Endothelial cell of umbilical vein (primary cell): ENCODE measurements at regions not wholly inside any gene's neighbourhood (a gene's known extent, or its start where the extent isn't known, plus 50 kb on each side); places are given as distances from the start of the nearest gene placed in this dataset.

Experiments
- BruUV-seq: library from RNA; stranded (reverse); fragments of 400-500 nt; replicated peaks from 2 replicates; lab custom pipeline; 2021; lab: Mats Ljungman, UMichigan
- CTCF ChIA-PET: fragments of 300-600, 350-600 bp; sonication (Branson Sonifier 250); formaldehyde crosslinking; loops from one replicate; lab custom pipeline; 2021; ENCODE audit warnings: antibody characterized with exemption, inconsistent platforms; lab: Charles Lee
- POLR2A ChIA-PET: fragments of 300-600, 350-600 bp; sonication (Branson Sonifier 250); formaldehyde crosslinking; loops from one replicate; lab custom pipeline; 2021; ENCODE audit warnings: antibody characterized with exemption, inconsistent platforms; lab: Charles Lee
- DNase-seq: peaks from one replicate; pipeline ENCODE4 v3.0.0-alpha.2; 2011; ENCODE audit warnings: low read depth, low spot score
- FAIRE-seq: peaks from 2 replicates; lab custom pipeline; 2011; peaks lifted over from hg19 to GRCh38; lab: Jason Lieb, UNC
- H2AFZ ChIP-seq: 2 replicates; pipeline ENCODE4 v1.6.0; 2012; ENCODE audit warnings: low read depth, low read length, control low read depth, inconsistent platforms
- H3K27ac ChIP-seq: 2 replicates; pipeline ENCODE4 v1.5.1; 2011; ENCODE audit warnings: low read depth, mild to moderate bottlenecking, control low read depth, low read length, moderate library complexity; ENCODE audit not compliant: insufficient read depth
- H3K27me3 ChIP-seq, 2 experiments: 2 replicates each; pipeline versions ENCODE4 v1.6.0 to v1.6.1; 2011; ENCODE audit warnings: low read length in 2 of 2, mixed read lengths in 1 of 2; ENCODE audit not compliant: control insufficient read depth in 2 of 2, insufficient read depth in 2 of 2
- H3K36me3 ChIP-seq, 2 experiments: 2 replicates in 1 of 2; 3 replicates in 1 of 2; pipeline ENCODE4 v1.5.1; 2011; ENCODE audit warnings: low read length in 2 of 2, mild to moderate bottlenecking in 1 of 2, moderate library complexity in 1 of 2; ENCODE audit not compliant: control insufficient read depth in 2 of 2, insufficient read depth in 2 of 2; ENCODE audit errors: extremely low read depth in 1 of 2
- H3K4me1 ChIP-seq: 3 replicates; pipeline ENCODE4 v1.5.1; 2011; ENCODE audit warnings: mild to moderate bottlenecking, low read length; ENCODE audit not compliant: control insufficient read depth, insufficient read depth; ENCODE audit errors: extremely low read depth
- H3K4me2 ChIP-seq: 2 replicates; pipeline ENCODE4 v1.6.1; 2011; ENCODE audit warnings: low read length, control low read depth, mixed read lengths; ENCODE audit not compliant: insufficient read depth
- H3K4me3 ChIP-seq, 3 experiments: fragments of 200-600 bp in 1 of 3; sonication (generic), shearing (Covaris generic) in 1 of 3; replicated peaks in 1 of 3; 2 replicates each; pipeline ENCODE4 v1.5.1; 2011 to 2016; ENCODE audit warnings: control low read depth in 3 of 3, low read length in 3 of 3, mild to moderate bottlenecking in 2 of 3, inconsistent platforms in 1 of 3, low read depth in 1 of 3, moderate library complexity in 1 of 3; ENCODE audit not compliant: insufficient read depth in 1 of 3
- H3K79me2 ChIP-seq: 2 replicates; pipeline ENCODE4 v1.6.0; 2012; ENCODE audit warnings: low read length, inconsistent platforms; ENCODE audit not compliant: control insufficient read depth, insufficient read depth
- H3K9ac ChIP-seq: replicated peaks from 2 replicates; pipeline ENCODE3; 2011; ENCODE audit warnings: low read length, control low read depth; ENCODE audit not compliant: insufficient read depth; ENCODE audit errors: extremely low read depth
- H3K9me1 ChIP-seq: replicated peaks from 3 replicates; pipeline ENCODE4 v1.6.0; 2011; ENCODE audit warnings: mild to moderate bottlenecking, low read length; ENCODE audit not compliant: control insufficient read depth, insufficient read depth; ENCODE audit errors: extremely low read depth
- H3K9me3 ChIP-seq: replicated peaks from 2 replicates; pipeline ENCODE4 v1.5.1; 2012; ENCODE audit warnings: low read length, inconsistent platforms; ENCODE audit not compliant: control insufficient read depth, insufficient read depth
- H4K20me1 ChIP-seq: replicated peaks from 2 replicates; pipeline ENCODE3; 2011; ENCODE audit warnings: mild to moderate bottlenecking, low read length; ENCODE audit not compliant: control insufficient read depth, insufficient read depth; ENCODE audit errors: extremely low read depth
- EZH2 ChIP-seq: IDR thresholded peaks from 2 replicates; pipeline ENCODE4 v1.6.1; 2012; ENCODE audit warnings: borderline replicate concordance, low read depth, mild to moderate bottlenecking, moderate library complexity, low read length, inconsistent platforms; ENCODE audit not compliant: severe bottlenecking
- FOS ChIP-seq: IDR thresholded peaks from 2 replicates; pipeline ENCODE4 v1.6.1; 2011; ENCODE audit warnings: mild to moderate bottlenecking, low read length, moderate library complexity, borderline replicate concordance; ENCODE audit not compliant: insufficient read depth
- GATA2 ChIP-seq: IDR thresholded peaks from 2 replicates; pipeline ENCODE4 v1.7.0; 2011; ENCODE audit warnings: low read depth, mild to moderate bottlenecking, moderate library complexity, mixed read lengths, low read length; ENCODE audit not compliant: insufficient read length, insufficient read depth
- JUN ChIP-seq: IDR thresholded peaks from 2 replicates; pipeline ENCODE4 v1.6.1; 2011; ENCODE audit warnings: borderline replicate concordance, low read depth; ENCODE audit not compliant: insufficient read length, insufficient read depth
- MYC ChIP-seq: IDR thresholded peaks from one replicate; pipeline ENCODE4 v1.6.1; 2011; ENCODE audit warnings: mild to moderate bottlenecking, low read depth, low read length
- POLR2A ChIP-seq: IDR thresholded peaks from 2 replicates; pipeline ENCODE4 v1.6.1; 2012; ENCODE audit warnings: low read depth, mild to moderate bottlenecking, control low read depth, low read length
- POLR2AphosphoS5 ChIP-seq: IDR thresholded peaks from 2 replicates; pipeline ENCODE4 v1.6.1; 2012; ENCODE audit warnings: low read depth, mild to moderate bottlenecking, control low read depth, low read length, moderate library complexity; ENCODE audit not compliant: insufficient read depth
- dilution Hi-C: fragments of 300-500 bp; cut with MboI; formaldehyde crosslinking; loops from one replicate; pipeline ENCODE4 v1.15.0; 2019; ENCODE audit warnings: low sequenced_read_pairs; ENCODE audit not compliant: extremely low pct_ligation_motif_present
- intact Hi-C: fragments of 100-400 bp; cut with micrococcal nuclease; formaldehyde crosslinking; loops from one replicate; pipeline ENCODE4 v1.10.0; 2022
- TF ChIP-seq, protein P1 (sequence below), 2 donors: IDR thresholded peaks; 1 replicate in 1 of 2; 2 replicates in 1 of 2; pipeline ENCODE4 v1.5.1; 2011; ENCODE audit warnings: low read length in 2 of 2, mild to moderate bottlenecking in 2 of 2, moderate library complexity in 2 of 2, control low read depth in 1 of 2, inconsistent platforms in 1 of 2, low read depth in 1 of 2; ENCODE audit not compliant: insufficient read depth in 1 of 2; ENCODE audit errors: extremely low read depth in 1 of 2
- TF ChIP-seq, protein P2 (sequence below): IDR thresholded peaks from 2 replicates; pipeline ENCODE4 v1.6.1; 2011; ENCODE audit not compliant: insufficient read depth, insufficient read length

DNA sequence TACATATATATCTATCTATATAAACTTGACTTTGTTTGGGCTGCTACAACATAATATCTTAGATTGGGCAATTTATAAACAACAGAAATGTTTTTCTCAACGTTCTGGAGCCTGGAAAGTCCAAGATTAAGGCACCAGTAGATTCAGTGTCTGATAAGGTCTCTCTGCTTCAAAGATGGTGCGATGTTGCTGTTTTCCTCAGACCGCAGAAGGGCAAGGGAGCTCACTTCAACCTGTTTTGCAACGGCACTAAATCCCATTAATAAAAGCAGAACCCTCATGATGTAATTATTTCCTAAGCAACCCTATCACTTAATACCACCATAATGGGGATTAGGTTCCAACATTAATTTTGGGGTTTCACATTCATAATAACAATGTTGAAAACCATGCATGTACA is 1134.8 kb downstream of the NSUN3 start:
- BruUV-seq = no TSS peak

More for the DNA sequence above, 1134.8 kb downstream of the NSUN3 start:
- Histone ChIP-seq H3K4me1 (no peaks in the 10 kb centered on the region), H3K27me3 (no peaks in the 10 kb centered on the region), H3K36me3 (no peaks in the 10 kb centered on the region), H3K4me3 (no peak overlapping the region), H3K79me2 (no peaks in the 10 kb centered on the region), H3K4me2 (no peak overlapping the region), H4K20me1 (no peaks in the 10 kb centered on the region), H3K9ac (no peak overlapping the region), H2AFZ (no peak overlapping the region), H3K9me3 (no peaks in the 10 kb centered on the region), H3K9me1 (no peaks in the 10 kb centered on the region), H3K27ac (no peak overlapping the region)
- FAIRE-seq = no peak
- no peak for DNase-seq
- intact Hi-C loops = no loop called here
- CTCF ChIA-PET = no interaction called here
- dilution Hi-C loops = no loop called here
- TF ChIP-seq POLR2A = no peak
- TF ChIP-seq JUN = no peak
- TF ChIP-seq, protein P1, sequence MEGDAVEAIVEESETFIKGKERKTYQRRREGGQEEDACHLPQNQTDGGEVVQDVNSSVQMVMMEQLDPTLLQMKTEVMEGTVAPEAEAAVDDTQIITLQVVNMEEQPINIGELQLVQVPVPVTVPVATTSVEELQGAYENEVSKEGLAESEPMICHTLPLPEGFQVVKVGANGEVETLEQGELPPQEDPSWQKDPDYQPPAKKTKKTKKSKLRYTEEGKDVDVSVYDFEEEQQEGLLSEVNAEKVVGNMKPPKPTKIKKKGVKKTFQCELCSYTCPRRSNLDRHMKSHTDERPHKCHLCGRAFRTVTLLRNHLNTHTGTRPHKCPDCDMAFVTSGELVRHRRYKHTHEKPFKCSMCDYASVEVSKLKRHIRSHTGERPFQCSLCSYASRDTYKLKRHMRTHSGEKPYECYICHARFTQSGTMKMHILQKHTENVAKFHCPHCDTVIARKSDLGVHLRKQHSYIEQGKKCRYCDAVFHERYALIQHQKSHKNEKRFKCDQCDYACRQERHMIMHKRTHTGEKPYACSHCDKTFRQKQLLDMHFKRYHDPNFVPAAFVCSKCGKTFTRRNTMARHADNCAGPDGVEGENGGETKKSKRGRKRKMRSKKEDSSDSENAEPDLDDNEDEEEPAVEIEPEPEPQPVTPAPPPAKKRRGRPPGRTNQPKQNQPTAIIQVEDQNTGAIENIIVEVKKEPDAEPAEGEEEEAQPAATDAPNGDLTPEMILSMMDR (IDR thresholded peaks at IDR 0.05; ENCODE audit: extremely low read depth in 1 of 2, insufficient read depth in 1 of 2, low read depth in 1 of 2, low read length in 2 of 2) = no peak
- TF ChIP-seq POLR2AphosphoS5 = no peak
- TF ChIP-seq MYC = no peak
- no peak for TF ChIP-seq GATA2
- TF ChIP-seq EZH2 = no peak
- no peak for TF ChIP-seq FOS
- TF ChIP-seq, protein P2, sequence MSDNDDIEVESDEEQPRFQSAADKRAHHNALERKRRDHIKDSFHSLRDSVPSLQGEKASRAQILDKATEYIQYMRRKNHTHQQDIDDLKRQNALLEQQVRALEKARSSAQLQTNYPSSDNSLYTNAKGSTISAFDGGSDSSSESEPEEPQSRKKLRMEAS = no peak
- POLR2A ChIA-PET = no interaction called here
